Fibroblast of lung (primary cell): ENCODE measurements at regions not wholly inside any gene's neighbourhood (a gene's known extent, or its start where the extent isn't known, plus 50 kb on each side); places are given as distances from the start of the nearest gene placed in this dataset.

ENCODE experiments used
- DNase-seq, 2 donors: peaks; one replicate each; pipeline versions ENCODE4 v3.0.0 to v3.0.0-alpha.2; 2010; ENCODE audit warnings: low read depth in 2 of 2
- H2AFZ ChIP-seq: 2 replicates; pipeline ENCODE4 v1.5.1; 2012; ENCODE audit warnings: low read length, control low read depth, inconsistent platforms
- H3K27ac ChIP-seq: 2 replicates; pipeline ENCODE4 v1.5.1; 2011; ENCODE audit warnings: low read length, control low read depth; ENCODE audit not compliant: insufficient read depth
- H3K27me3 ChIP-seq: 2 replicates; pipeline ENCODE4 v1.5.1; 2011; ENCODE audit warnings: mild to moderate bottlenecking, low read length; ENCODE audit not compliant: control insufficient read depth, insufficient read depth
- H3K36me3 ChIP-seq: 2 replicates; pipeline ENCODE4 v1.5.1; 2011; ENCODE audit warnings: low read length; ENCODE audit not compliant: control insufficient read depth, insufficient read depth
- H3K4me1 ChIP-seq: 2 replicates; pipeline ENCODE4 v1.5.1; 2011; ENCODE audit warnings: low read length; ENCODE audit not compliant: control insufficient read depth, insufficient read depth; ENCODE audit errors: extremely low read depth
- H3K4me2 ChIP-seq: 2 replicates; pipeline ENCODE4 v1.5.1; 2011; ENCODE audit warnings: low read length, control low read depth; ENCODE audit not compliant: insufficient read depth; ENCODE audit errors: extremely low read depth
- H3K4me3 ChIP-seq, 4 experiments: fragments of 200-600 bp in 1 of 4; sonication (generic) in 1 of 4; replicated peaks in 1 of 4; 2 replicates each; pipeline ENCODE4 v1.5.1; 2011 to 2016; ENCODE audit warnings: low read length in 4 of 4, low read depth in 3 of 4, mild to moderate bottlenecking in 3 of 4, control low read depth in 2 of 4, inconsistent platforms in 1 of 4, mixed read lengths in 1 of 4; ENCODE audit not compliant: insufficient read depth in 1 of 4; ENCODE audit errors: control extremely low read depth in 1 of 4
- H3K79me2 ChIP-seq: 2 replicates; pipeline ENCODE4 v1.5.1; 2012; ENCODE audit warnings: mild to moderate bottlenecking, low read length, inconsistent platforms; ENCODE audit not compliant: control insufficient read depth, insufficient read depth
- H3K9ac ChIP-seq: 2 replicates; pipeline ENCODE4 v1.5.1; 2011; ENCODE audit warnings: mild to moderate bottlenecking, low read length, control low read depth; ENCODE audit not compliant: insufficient read depth
- H3K9me3 ChIP-seq: 2 replicates; pipeline ENCODE4 v1.5.1; 2012; ENCODE audit warnings: low read depth, low read length; ENCODE audit not compliant: control insufficient read depth, insufficient read depth
- H4K20me1 ChIP-seq: 2 replicates; pipeline ENCODE4 v1.5.1; 2011; ENCODE audit warnings: low read length; ENCODE audit not compliant: control insufficient read depth, insufficient read depth; ENCODE audit errors: extremely low read depth
- EZH2 ChIP-seq: IDR thresholded peaks from 2 replicates; pipeline ENCODE4 v1.5.1; 2012; ENCODE audit warnings: low read length, control low read depth, mild to moderate bottlenecking; ENCODE audit errors: missing control alignments
- TF ChIP-seq, protein P1 (sequence below), 2 donors: IDR thresholded peaks in 1 of 2; conservative IDR thresholded peaks in 1 of 2; 1 replicate in 1 of 2; 2 replicates in 1 of 2; pipeline ENCODE4 v1.5.1; 2011 to 2012; ENCODE audit warnings: low read length in 2 of 2, control low read depth in 1 of 2, inconsistent platforms in 1 of 2, low read depth in 1 of 2, mild to moderate bottlenecking in 1 of 2

DNA sequence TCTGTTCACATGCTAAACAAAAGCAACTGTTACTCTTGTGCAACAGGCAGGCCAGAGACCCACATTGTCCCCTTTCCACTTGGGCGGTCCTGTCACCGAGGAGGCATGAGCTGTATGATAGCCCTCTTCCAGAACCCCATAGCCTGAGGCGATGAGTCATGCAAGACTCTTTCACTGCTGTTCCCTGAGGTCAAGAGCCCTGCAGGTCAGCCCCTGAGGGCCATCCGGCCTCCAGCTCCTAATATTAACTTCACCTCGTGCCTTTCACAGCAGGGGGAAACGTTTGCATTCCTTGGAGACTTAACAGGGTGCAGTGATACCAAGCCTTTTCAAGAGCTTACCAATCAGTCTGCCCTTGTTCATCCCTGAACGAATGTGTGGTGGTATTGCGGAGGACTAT lies 253.3 kb upstream of the ECI2 start:
- no peaks in the 10 kb centered on the region for H3K79me2 ChIP-seq
- H3K27ac ChIP-seq: no peak overlapping the region
- no peaks in the 10 kb centered on the region for H3K9me3 ChIP-seq
- H2AFZ ChIP-seq: no peak overlapping the region
- H3K4me1 ChIP-seq: no peaks in the 10 kb centered on the region
- H4K20me1 ChIP-seq: no peaks in the 10 kb centered on the region
- no peak for TF ChIP-seq EZH2
- TF ChIP-seq, protein P1, sequence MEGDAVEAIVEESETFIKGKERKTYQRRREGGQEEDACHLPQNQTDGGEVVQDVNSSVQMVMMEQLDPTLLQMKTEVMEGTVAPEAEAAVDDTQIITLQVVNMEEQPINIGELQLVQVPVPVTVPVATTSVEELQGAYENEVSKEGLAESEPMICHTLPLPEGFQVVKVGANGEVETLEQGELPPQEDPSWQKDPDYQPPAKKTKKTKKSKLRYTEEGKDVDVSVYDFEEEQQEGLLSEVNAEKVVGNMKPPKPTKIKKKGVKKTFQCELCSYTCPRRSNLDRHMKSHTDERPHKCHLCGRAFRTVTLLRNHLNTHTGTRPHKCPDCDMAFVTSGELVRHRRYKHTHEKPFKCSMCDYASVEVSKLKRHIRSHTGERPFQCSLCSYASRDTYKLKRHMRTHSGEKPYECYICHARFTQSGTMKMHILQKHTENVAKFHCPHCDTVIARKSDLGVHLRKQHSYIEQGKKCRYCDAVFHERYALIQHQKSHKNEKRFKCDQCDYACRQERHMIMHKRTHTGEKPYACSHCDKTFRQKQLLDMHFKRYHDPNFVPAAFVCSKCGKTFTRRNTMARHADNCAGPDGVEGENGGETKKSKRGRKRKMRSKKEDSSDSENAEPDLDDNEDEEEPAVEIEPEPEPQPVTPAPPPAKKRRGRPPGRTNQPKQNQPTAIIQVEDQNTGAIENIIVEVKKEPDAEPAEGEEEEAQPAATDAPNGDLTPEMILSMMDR (conservative IDR thresholded peaks at IDR 0.05 in 1 of 2, IDR thresholded peaks at IDR 0.05 in 1 of 2; ENCODE audit: low read depth in 1 of 2, low read length in 2 of 2): no peak
- no peaks in the 10 kb centered on the region for H3K27me3 ChIP-seq
- no peak for DNase-seq
- H3K36me3 ChIP-seq: no peaks in the 10 kb centered on the region
- H3K9ac ChIP-seq: no peak overlapping the region
- H3K4me3 ChIP-seq: no peak overlapping the region
- no peak overlapping the region for H3K4me2 ChIP-seq

DNA sequence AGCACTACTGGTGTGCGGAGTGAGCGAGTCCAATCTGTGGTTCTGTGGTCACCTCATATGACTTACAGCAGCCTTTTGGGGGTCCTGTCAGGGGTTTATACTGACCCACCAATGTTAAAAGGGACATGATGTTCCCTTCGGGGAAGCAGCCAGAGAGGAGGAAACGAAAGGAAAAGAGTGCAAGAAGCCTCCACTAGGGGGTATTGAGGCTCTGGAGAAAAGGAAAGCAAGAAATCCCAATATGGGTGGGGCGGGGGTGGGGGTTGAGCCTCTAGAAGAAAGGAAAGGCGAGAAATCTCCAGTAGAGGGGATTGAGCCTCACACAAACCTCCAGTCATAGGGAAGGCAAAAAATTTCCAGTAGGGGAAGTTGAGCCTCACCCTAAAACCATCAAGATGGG lies 249.3 kb upstream of the ECI2 start:
- Histone ChIP-seq H3K9ac (no peak overlapping the region), H4K20me1 (no peaks in the 10 kb centered on the region), H2AFZ (no peak overlapping the region), H3K79me2 (no peaks in the 10 kb centered on the region), H3K27ac (no peak overlapping the region), H3K4me3 (no peak overlapping the region), H3K4me1 (no peaks in the 10 kb centered on the region), H3K9me3 (no peaks in the 10 kb centered on the region), H3K4me2 (no peak overlapping the region), H3K27me3 (no peaks in the 10 kb centered on the region), H3K36me3 (no peaks in the 10 kb centered on the region)
- no peak for DNase-seq
- no peak for TF ChIP-seq EZH2
- TF ChIP-seq, protein P1 (conservative IDR thresholded peaks at IDR 0.05 in 1 of 2, IDR thresholded peaks at IDR 0.05 in 1 of 2; ENCODE audit: low read depth in 1 of 2, low read length in 2 of 2): no peak

DNA sequence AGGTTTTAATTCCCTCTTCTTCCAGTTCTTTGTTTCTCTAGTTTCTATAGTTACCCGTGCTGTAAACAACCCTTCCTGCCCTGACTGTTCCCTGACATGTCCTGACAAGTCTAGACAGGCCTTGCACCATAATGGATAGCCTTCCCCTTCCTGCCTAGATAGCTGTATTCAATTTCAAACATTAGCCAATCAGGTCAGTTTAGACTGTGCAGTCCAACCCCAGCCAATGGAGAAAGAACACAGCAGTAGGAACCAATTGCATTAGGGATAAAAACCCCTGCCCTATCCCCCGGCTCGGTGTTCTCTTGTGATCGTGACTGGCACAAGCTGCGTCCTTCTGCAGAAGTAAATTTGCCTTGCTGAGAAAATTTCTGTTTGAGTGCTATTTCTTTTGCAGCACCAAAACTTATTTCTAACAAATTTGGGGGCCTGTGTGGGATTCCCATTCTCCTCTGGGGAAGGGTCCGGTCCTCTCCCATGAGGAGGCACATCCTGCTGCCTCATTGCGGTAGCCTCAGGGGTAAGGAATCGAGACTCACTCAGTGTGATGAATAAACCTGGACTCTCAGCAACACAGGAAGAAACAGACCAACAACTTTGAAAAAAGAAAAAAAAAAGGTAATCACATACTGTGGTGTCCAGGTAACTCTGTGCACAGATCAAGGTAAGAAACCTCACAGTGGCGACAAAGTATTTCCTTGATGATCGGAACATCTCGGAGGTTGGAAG lies 248.7 kb upstream of the ECI2 start:
- peak in 1 of 2 donors; percentile 23 for DNase-seq
- H3K4me2 ChIP-seq: no peak overlapping the region
- no peaks in the 10 kb centered on the region for H3K79me2 ChIP-seq
- TF ChIP-seq, protein P1 (conservative IDR thresholded peaks at IDR 0.05 in 1 of 2, IDR thresholded peaks at IDR 0.05 in 1 of 2; ENCODE audit: low read depth in 1 of 2, low read length in 2 of 2): no peak
- no peak for TF ChIP-seq EZH2
- H2AFZ ChIP-seq: no peak overlapping the region
- no peak overlapping the region for H3K4me3 ChIP-seq
- H3K9ac ChIP-seq: no peak overlapping the region
- H3K27ac ChIP-seq: no peak overlapping the region
- H3K9me3 ChIP-seq: no peaks in the 10 kb centered on the region
- H4K20me1 ChIP-seq: no peaks in the 10 kb centered on the region
- no peaks in the 10 kb centered on the region for H3K36me3 ChIP-seq
- no peaks in the 10 kb centered on the region for H3K4me1 ChIP-seq
- no peaks in the 10 kb centered on the region for H3K27me3 ChIP-seq
